ES-I3 (cell line): ENCODE measurements at regions not wholly inside any gene's neighbourhood (a gene's known extent, or its start where the extent isn't known, plus 50 kb on each side); places are given as distances from the start of the nearest gene placed in this dataset.

Experiments used
- H3K36me3 ChIP-seq: 2 replicates; pipeline ENCODE4 v1.6.1; 2013; ENCODE audit warnings: mild to moderate bottlenecking, low read length, control low read depth, moderate library complexity; ENCODE audit not compliant: insufficient read depth
- H3K4me1 ChIP-seq: 2 replicates; pipeline ENCODE4 v1.6.1; 2013; ENCODE audit warnings: mild to moderate bottlenecking, control low read depth, low read length; ENCODE audit not compliant: insufficient read depth
- H3K9ac ChIP-seq: 2 replicates; pipeline ENCODE4 v1.6.1; 2013; ENCODE audit warnings: low read depth, mild to moderate bottlenecking, low read length, moderate library complexity
- H3K9me3 ChIP-seq: 2 replicates; pipeline ENCODE4 v1.6.1; 2013; ENCODE audit warnings: mild to moderate bottlenecking, low read length, moderate library complexity; ENCODE audit not compliant: control insufficient read depth, insufficient read depth

DNA sequence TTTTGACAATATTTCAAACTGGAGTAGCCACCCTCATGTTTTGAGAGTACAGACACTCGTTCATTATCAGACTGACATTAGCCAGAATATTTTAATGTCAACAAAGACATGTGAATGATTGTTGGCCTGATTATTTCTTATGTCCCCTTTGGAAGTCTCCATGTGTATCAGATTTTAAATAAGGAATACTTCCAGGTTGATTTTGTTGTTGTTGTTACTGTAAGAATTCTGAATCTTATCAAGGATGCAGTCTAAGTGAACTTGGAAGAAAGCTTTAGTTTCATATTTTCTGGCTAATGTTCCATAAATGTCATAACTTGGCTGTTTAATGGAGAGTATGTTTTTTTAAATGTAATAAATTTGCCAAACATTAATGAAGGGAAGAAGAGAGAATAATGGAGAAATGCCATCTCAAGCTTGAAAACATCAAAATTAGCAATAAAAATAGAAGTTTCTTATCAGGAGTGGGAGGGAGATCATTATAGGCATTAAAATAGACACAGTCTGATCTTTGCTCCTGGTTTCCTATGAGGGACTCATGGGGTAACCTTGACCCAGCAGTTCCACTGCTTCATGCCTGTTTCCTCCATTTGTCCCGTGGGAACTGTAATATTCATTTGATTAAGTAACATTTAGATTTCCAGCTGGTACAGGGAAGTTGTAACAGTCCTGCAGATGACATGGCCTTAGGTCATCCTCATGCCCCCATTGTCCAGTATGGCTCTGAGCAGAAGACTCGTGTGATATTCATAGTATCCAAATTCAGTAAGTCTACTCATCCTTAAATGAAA is 122.4 kb upstream of the KIAA1217 start:
- H3K36me3 ChIP-seq: no peaks in the 10 kb centered on the region
- no peak overlapping the region for H3K9ac ChIP-seq
- no peaks in the 10 kb centered on the region for H3K9me3 ChIP-seq
- no peaks in the 10 kb centered on the region for H3K4me1 ChIP-seq

DNA sequence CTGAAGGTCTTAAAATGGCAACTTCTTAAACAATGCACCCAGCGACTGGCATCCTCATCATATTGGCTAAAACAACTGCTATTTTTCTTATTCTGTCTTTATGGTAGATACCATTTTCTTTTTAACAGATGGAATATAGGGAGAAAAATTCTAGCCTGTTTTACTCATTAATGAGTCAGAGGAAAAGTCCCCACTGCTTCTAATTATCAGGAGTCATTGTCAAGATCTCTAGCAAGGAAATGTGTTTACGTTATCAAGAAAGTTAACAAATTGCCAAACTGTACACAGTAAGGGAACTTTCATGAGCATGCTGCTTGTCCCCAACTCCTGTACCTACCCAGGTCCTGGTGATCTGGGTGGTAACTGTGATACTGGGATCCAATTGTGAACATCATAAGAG is 117.7 kb upstream of the KIAA1217 start:
- Histone ChIP-seq H3K9ac (no peak overlapping the region), H3K36me3 (no peaks in the 10 kb centered on the region), H3K4me1 (no peaks in the 10 kb centered on the region), H3K9me3 (no peaks in the 10 kb centered on the region; the same call in 1 of the 2 replicates)

DNA sequence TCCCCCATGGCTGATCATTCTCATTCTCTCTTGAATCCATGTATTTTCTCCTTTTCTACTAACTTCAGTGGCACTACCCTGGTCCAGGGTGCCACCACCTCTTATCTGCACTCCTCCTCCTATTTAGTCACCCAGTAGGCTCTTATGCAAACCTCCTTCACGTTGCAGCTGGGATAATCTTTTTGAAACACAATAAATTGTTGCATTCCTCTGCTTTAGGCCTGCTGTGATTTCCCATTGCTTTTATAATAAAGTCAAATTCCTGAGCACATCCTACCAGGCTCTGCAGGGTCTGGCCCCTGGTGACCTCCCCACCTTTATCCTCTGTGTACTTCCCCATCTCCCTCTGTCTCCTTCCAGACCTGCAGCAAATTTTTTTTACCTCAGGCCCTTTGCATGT is 112.7 kb upstream of the KIAA1217 start:
- Histone ChIP-seq H3K9ac (no peak overlapping the region), H3K36me3 (no peaks in the 10 kb centered on the region), H3K9me3 (no peaks in the 10 kb centered on the region; the same call in 1 of the 2 replicates), H3K4me1 (no peaks in the 10 kb centered on the region)

DNA sequence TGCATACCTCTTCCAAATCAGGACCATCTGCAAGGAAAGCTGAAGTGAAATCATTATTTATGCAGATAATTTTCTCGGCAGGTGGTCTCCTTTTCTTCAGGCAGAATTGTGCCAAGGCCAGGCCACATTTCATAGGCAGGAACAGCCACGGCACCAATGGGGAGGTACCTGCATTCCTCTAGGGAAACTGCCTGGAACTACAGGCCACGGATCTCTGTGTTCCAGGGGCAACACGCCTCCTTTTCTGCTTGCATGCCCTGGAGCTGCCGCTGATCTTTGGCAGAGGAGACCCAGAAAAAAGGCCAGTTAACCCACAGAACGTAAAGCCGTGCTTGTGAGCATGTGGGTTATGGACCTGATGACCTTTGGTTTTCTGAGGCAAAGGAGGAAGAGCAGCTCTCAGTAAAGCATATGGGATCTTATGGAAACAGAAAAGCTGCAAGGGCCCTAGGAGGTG is 111.2 kb upstream of the KIAA1217 start:
- no peaks in the 10 kb centered on the region for H3K4me1 ChIP-seq
- no peak overlapping the region for H3K9ac ChIP-seq
- H3K9me3 ChIP-seq: no peaks in the 10 kb centered on the region; the same call in 1 of the 2 replicates
- H3K36me3 ChIP-seq: no peaks in the 10 kb centered on the region

DNA sequence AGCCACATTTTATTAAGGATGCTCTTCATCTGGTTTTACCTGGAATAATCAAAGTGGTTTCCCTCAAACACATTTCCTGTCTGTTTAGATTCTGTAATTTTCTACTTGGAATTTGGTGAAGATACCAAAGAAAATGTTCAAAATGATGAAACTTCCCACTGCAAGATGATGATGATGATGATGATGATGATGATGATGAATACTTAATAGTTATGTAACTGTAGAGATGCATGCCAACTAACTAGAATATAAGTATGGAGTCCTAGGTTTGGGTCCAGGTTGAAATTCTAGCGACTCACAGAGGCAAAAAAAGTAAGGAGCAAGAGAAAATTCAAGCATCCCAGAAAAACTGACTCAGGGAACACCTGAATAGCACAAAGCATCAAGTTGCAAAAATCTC is 104.0 kb upstream of the KIAA1217 start:
- no peaks in the 10 kb centered on the region for H3K9me3 ChIP-seq
- H3K36me3 ChIP-seq: no peaks in the 10 kb centered on the region

DNA sequence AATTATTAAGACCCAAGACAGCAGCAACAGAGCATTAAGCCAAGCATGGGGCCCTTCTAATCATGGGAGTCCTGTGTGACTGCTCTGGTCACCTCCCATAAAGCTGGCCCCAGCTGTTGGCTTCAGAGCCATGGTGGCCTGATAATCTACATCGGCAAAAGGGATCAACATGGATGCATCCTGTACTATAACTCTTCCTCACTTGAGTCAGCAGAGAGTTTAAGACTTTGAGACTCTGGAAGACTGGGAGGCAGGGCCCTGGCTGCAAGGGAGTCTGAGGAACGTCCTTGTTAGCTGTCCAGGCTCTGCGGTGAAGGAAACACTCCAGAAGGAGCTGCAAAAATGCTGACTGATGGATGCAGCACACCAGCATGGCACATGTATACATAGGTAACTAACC is 95.0 kb upstream of the KIAA1217 start:
- Histone ChIP-seq H3K36me3 (no peaks in the 10 kb centered on the region), H3K4me1 (0 out of 2 replicates have a peak, but pooled peaks cover 11% of the 10 kb centered on the region), H3K9me3 (no peaks in the 10 kb centered on the region), H3K9ac (no peak overlapping the region)

More for the DNA sequence above, 104.0 kb upstream of the KIAA1217 start:
- Histone ChIP-seq H3K4me1 (no peaks in the 10 kb centered on the region), H3K9ac (no peak overlapping the region)

DNA sequence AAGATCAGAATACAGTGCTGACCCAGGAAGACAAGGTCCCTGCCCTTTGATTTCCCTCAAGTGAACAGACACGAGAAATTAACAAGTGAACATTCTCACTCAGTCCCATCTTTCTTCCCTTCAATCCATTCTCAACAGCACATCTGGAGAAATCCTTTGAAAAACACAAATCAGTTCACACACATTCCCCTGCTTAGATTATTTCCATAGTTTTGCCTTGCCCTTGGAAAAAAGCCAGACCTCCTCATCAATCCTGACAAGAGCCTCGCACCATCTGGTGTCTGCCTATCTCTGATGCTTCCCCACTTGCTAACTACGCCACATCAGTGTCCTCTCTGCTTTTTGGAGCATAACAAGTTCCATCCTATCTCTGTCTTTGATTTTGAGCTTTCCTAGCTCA is 94.4 kb upstream of the KIAA1217 start:
- no peak overlapping the region for H3K9ac ChIP-seq
- H3K36me3 ChIP-seq: no peaks in the 10 kb centered on the region
- H3K4me1 ChIP-seq: 0 out of 2 replicates have a peak, but pooled peaks cover 11% of the 10 kb centered on the region
- H3K9me3 ChIP-seq: no peaks in the 10 kb centered on the region

DNA sequence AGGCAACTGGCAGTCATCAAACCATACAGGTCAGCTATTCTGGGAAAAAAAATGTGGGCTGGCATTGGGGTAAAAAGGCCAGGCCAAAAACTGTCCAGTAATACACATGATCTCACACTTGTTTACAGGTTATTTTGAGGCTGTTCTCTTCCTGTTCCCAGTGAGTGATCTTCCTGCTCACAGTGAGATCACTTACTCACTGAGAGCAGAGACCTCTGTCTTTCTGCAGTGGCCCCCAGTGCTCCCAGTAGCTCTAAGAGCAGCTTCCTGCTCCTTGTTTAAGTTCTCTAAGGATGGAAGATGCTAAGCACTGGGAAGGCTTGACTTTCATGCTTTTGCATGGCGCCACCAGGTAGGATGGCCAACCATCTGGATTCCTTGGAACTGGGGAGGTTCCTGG is 93.5 kb upstream of the KIAA1217 start:
- Histone ChIP-seq H3K36me3 (no peaks in the 10 kb centered on the region), H3K4me1 (0 out of 2 replicates have a peak, but pooled peaks cover 11% of the 10 kb centered on the region), H3K9ac (no peak overlapping the region), H3K9me3 (no peaks in the 10 kb centered on the region)

DNA sequence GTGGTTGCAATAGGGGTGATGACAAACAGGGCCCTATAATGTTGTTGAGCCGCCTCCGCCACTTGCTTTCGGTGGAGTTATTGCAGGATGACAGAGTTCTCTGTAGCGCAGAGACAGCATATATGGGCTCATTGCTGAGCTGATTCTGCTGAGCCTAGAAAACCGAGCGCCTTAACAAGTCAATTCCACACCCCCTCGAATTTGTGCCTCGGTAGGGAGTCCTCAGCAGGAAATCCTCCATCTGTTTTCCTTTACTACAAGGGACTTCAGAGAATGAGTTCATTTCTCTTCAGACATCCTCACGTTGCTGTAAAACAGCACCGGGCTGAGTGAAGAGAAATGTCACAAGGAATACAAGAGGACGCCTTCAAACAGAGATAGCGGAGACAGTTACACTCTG is 90.7 kb upstream of the KIAA1217 start:
- no peaks in the 10 kb centered on the region for H3K9me3 ChIP-seq
- H3K9ac ChIP-seq: peak overlapping the region; percentile 37
- no peaks in the 10 kb centered on the region for H3K36me3 ChIP-seq
- 0 out of 2 replicates have a peak, but pooled peaks cover 11% of the 10 kb centered on the region for H3K4me1 ChIP-seq

DNA sequence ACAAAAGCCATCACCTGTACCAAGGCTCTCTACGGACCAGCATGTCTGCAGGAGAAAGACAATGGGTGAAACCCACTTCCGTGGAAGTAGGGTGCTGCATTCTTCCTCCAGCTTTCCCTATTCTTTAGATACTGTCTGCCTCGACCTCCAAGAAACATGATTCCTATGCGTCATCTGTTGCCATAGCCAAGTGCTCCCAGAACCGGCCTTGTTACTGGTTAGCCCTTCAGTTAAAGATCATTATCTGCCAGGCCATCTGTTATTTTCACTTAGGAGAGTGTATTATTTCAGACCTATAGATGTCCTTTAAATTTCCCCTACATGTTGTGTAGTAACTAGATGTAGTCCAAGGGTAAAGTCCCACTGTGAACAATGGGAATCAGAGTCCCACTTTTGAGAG is 89.0 kb upstream of the KIAA1217 start:
- 0 out of 2 replicates have a peak, but pooled peaks cover 11% of the 10 kb centered on the region for H3K4me1 ChIP-seq
- H3K36me3 ChIP-seq: no peaks in the 10 kb centered on the region
- H3K9ac ChIP-seq: no peak overlapping the region
- no peaks in the 10 kb centered on the region for H3K9me3 ChIP-seq

DNA sequence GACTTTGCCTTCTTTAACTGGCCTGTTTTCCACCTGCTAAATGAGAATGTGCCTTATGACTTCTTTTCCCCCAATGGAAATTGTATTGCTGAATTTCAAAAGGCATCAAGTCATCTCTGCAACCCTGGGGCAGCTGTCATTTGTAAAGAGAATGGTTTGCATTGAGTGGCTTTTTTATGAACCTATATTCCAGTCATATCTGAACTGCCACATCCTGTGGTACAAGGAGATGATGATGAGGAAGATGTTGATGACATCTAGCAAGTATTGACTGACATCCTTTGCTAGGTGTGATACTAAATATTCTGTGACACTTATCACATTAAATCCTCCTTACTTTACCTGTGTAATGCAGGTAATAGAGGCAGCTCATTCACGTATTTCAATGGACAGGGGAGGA is 88.3 kb upstream of the KIAA1217 start:
- H3K9me3 ChIP-seq: no peaks in the 10 kb centered on the region
- H3K9ac ChIP-seq: no peak overlapping the region
- H3K36me3 ChIP-seq: no peaks in the 10 kb centered on the region
- H3K4me1 ChIP-seq: 0 out of 2 replicates have a peak, but pooled peaks cover 11% of the 10 kb centered on the region

DNA sequence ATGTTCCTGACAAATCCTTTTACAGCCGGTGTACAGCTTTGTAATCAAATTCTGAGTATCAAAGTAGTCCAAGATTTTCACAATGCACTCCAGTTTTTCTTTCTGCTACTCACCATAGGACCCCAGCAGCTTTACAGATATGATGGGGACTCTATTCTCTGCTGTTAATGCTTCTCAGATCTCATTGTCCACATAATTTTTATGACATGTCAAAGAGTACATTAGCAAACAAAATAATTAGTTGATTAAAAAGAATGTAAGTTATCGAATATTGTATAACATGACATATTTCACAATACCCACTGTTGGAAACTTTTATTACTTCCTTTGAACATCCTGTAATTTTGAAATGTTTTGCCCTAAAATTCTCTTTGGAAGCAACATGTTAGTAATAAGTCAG is 81.4 kb upstream of the KIAA1217 start:
- Histone ChIP-seq H3K4me1 (peaks cover 11% of the 10 kb centered on the region; the same call in 1 of the 2 replicates), H3K9me3 (no peaks in the 10 kb centered on the region)

DNA sequence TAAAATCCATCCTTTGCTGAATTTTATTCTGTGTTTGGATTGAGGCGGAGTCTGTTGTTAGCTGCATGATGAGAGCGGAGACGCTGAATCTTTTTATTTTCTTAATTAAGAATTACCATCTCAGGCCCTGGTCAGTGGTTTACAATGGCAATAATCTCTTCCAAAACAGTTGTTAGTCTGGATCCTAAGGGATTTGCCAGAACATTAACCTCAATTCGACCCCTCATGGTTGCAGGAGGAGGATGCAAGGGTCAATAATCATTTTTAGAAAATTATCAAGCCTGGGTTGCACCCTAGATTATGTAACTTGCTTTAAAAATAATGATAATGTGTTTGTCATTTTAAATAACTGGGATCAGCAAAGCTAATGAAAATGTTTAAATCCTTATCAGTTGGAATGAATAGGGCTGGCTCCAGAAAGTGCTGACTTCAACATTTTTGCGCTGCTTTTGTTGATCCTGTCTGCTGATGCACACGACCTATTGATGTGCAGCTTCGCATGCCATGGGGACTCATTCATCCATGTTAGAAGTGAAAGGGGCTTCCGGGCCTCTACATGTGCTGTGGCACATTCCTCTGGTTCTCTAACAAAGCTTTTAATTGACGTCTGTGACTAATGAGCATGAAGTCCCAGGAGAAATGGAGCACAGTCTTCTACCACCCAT is 80.7 kb upstream of the KIAA1217 start:
- no peaks in the 10 kb centered on the region for H3K9me3 ChIP-seq
- peaks cover 11% of the 10 kb centered on the region; the same call in 1 of the 2 replicates for H3K4me1 ChIP-seq
- H3K9ac ChIP-seq: no peak overlapping the region
- H3K36me3 ChIP-seq: no peaks in the 10 kb centered on the region

More for the DNA sequence above, 81.4 kb upstream of the KIAA1217 start:
- Histone ChIP-seq H3K36me3 (no peaks in the 10 kb centered on the region), H3K9ac (no peak overlapping the region)

DNA sequence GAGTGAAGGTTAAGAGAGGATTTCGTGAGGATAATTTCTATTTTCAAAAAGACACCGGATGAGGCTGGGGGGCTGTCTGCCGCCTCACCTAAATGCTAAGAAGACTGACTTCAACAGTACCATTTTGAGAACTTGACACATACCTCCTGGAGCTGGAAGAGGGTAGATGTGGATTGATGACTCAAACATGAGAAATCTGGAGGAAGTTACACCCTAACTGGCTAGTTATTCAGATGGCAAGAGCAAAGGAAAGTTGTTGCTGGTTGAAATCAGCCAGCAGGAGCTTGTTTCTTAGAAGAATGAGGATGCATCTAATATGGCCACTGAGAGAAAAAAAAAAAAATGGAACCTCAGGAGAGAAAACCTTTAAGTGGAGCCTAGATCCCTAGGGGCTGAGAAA is 76.2 kb upstream of the KIAA1217 start:
- Histone ChIP-seq H3K9ac (no peak overlapping the region), H3K4me1 (peaks cover 11% of the 10 kb centered on the region; the same call in 1 of the 2 replicates), H3K9me3 (no peaks in the 10 kb centered on the region), H3K36me3 (no peaks in the 10 kb centered on the region)

DNA sequence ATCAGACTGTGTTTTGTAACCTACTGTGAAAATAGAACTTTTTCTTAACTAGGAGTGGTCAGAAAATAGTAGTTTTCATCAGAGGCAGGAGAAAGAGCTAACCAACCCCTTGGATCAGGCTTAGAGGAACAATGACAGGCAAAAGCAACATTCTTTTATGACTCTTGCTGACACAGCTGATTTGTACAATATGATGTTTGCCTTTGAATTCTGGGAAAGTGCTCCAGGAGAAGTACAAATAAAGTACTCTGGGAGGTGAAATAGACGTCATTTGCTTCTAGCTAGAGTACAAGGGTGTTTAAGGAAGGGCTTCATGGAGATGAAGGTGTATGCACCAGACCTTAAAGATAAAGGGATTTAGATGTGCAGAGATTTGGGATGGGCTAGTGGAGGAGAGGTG is 75.1 kb upstream of the KIAA1217 start:
- no peaks in the 10 kb centered on the region for H3K36me3 ChIP-seq
- H3K4me1 ChIP-seq: peaks cover 2% of the 10 kb centered on the region; the same call in 1 of the 2 replicates
- H3K9me3 ChIP-seq: no peaks in the 10 kb centered on the region
- no peak overlapping the region for H3K9ac ChIP-seq
